ENCODE measurements at regions not wholly inside any gene's neighbourhood (a gene's known extent, or its start where the extent isn't known, plus 50 kb on each side); places are given as distances from the start of the nearest gene placed in this dataset.

DNA sequence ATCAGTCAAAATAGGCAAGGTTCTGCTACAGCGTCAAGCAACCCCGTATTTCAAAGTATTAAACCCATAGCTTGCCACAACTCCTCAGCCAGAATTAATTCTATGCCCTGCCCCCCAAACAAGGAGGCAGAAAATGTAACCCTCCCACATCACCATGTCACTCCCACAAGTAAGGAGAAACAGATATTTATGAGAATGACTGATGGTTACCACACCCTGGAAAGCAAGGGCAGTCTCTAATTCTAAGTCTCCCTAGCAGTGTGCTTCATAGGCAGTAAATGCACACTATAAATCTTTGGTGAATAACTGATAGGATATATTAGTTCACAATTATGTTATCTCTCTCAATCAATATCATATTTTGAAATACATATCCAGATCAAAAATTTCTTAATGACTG, 228.0 kb upstream of the SLC14A2 start:
- Histone ChIP-seq H3K4me1 (ENCODE audit: control insufficient read depth, extremely low read depth, insufficient read depth, low read length) (no peaks in the 10 kb centered on the region), H3K9me3 (replicated peaks; ENCODE audit: control insufficient read depth, insufficient read depth, low read length) (no peaks in the 10 kb centered on the region), H3K27ac (ENCODE audit: insufficient read depth, low read depth, low read length) (no peak overlapping the region), H3K79me2 (ENCODE audit: control insufficient read depth, insufficient read depth, low read length) (no peaks in the 10 kb centered on the region), H4K20me1 (replicated peaks; ENCODE audit: control insufficient read depth, extremely low read depth, insufficient read depth, low read length) (no peaks in the 10 kb centered on the region), H3K9me1 (replicated peaks; ENCODE audit: control insufficient read depth, extremely low read depth, insufficient read depth, low read length) (no peaks in the 10 kb centered on the region), H3K4me2 (ENCODE audit: insufficient read depth, low read length) (no peak overlapping the region), H3K36me3 (ENCODE audit: control insufficient read depth in 2 of 2, extremely low read depth in 1 of 2, insufficient read depth in 2 of 2, low read length in 2 of 2) (no peaks in the 10 kb centered on the region), H2AFZ (ENCODE audit: low read depth, low read length) (no peak overlapping the region), H3K27me3 (ENCODE audit: control insufficient read depth in 2 of 2, insufficient read depth in 2 of 2, low read length in 2 of 2) (no peaks in the 10 kb centered on the region), H3K9ac (replicated peaks; ENCODE audit: extremely low read depth, insufficient read depth, low read length) (no peak overlapping the region), H3K4me3 (replicated peaks in 1 of 3; ENCODE audit: insufficient read depth in 1 of 3, low read depth in 1 of 3, low read length in 3 of 3) (no peak overlapping the region)
- ChIA-PET POLR2A (no interaction called here), CTCF (no interaction called here)
- FAIRE-seq (no peak), DNase-seq (ENCODE audit: low read depth, low spot score) (no peak)
- TF ChIP-seq FOS (IDR thresholded peaks at IDR 0.05; ENCODE audit: borderline replicate concordance, insufficient read depth, low read length) (no peak), MYC (IDR thresholded peaks at IDR 0.05; ENCODE audit: low read depth, low read length) (no peak), POLR2AphosphoS5 (IDR thresholded peaks at IDR 0.05; ENCODE audit: insufficient read depth, low read depth, low read length) (no peak), EZH2 (IDR thresholded peaks at IDR 0.05; ENCODE audit: borderline replicate concordance, low read depth, low read length, severe bottlenecking) (no peak), GATA2 (IDR thresholded peaks at IDR 0.05; ENCODE audit: insufficient read depth, insufficient read length, low read depth, low read length) (no peak), POLR2A (IDR thresholded peaks at IDR 0.05; ENCODE audit: low read depth, low read length) (no peak)
- TF ChIP-seq, protein P1, sequence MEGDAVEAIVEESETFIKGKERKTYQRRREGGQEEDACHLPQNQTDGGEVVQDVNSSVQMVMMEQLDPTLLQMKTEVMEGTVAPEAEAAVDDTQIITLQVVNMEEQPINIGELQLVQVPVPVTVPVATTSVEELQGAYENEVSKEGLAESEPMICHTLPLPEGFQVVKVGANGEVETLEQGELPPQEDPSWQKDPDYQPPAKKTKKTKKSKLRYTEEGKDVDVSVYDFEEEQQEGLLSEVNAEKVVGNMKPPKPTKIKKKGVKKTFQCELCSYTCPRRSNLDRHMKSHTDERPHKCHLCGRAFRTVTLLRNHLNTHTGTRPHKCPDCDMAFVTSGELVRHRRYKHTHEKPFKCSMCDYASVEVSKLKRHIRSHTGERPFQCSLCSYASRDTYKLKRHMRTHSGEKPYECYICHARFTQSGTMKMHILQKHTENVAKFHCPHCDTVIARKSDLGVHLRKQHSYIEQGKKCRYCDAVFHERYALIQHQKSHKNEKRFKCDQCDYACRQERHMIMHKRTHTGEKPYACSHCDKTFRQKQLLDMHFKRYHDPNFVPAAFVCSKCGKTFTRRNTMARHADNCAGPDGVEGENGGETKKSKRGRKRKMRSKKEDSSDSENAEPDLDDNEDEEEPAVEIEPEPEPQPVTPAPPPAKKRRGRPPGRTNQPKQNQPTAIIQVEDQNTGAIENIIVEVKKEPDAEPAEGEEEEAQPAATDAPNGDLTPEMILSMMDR (IDR thresholded peaks at IDR 0.05; ENCODE audit: extremely low read depth in 1 of 2, insufficient read depth in 1 of 2, low read depth in 1 of 2, low read length in 2 of 2): no peak
- intact Hi-C loops (cut with micrococcal nuclease) (loop anchor here (10.0 kb wide), 1 partner anchor 112 kb away; no protein-coding TSS in a partner anchor), dilution Hi-C loops (cut with MboI; ENCODE audit: extremely low pct_ligation_motif_present, low sequenced_read_pairs) (no loop called here)
- no TSS peak for BruUV-seq (replicated peaks)

DNA sequence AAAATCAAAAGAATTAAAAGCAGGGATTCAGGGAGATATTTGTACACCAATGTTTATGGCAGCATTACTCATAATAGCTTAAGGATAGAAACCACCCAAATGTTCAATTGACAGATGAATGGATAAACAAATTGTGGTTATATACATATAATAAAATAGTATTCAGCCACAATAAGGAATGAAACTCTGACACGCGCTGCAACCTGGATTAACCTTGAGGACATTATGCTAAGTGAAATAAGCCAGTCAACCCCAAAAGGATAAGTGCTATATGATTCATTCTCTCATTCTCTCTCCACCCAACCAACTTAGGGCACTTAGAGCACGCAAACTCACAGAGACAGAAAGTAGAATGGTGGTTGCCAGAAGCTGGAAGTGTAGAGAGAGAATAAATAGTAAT, 216.8 kb upstream of the SLC14A2 start:
- BruUV-seq (replicated peaks): no TSS peak
- TF ChIP-seq, protein P1 (IDR thresholded peaks at IDR 0.05; ENCODE audit: extremely low read depth in 1 of 2, insufficient read depth in 1 of 2, low read depth in 1 of 2, low read length in 2 of 2): no peak
- TF ChIP-seq FOS (IDR thresholded peaks at IDR 0.05; ENCODE audit: borderline replicate concordance, insufficient read depth, low read length) (no peak), MYC (IDR thresholded peaks at IDR 0.05; ENCODE audit: low read depth, low read length) (no peak), POLR2AphosphoS5 (IDR thresholded peaks at IDR 0.05; ENCODE audit: insufficient read depth, low read depth, low read length) (no peak)
- TF ChIP-seq, protein P2, sequence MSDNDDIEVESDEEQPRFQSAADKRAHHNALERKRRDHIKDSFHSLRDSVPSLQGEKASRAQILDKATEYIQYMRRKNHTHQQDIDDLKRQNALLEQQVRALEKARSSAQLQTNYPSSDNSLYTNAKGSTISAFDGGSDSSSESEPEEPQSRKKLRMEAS (IDR thresholded peaks at IDR 0.05; ENCODE audit: insufficient read depth, insufficient read length): no peak
- no peaks in the 10 kb centered on the region for H3K9me3 ChIP-seq (replicated peaks; ENCODE audit: control insufficient read depth, insufficient read depth, low read length)
- no peak overlapping the region for H3K4me3 ChIP-seq (replicated peaks in 1 of 3; ENCODE audit: insufficient read depth in 1 of 3, low read depth in 1 of 3, low read length in 3 of 3)
- no peak overlapping the region for H2AFZ ChIP-seq (ENCODE audit: low read depth, low read length)
- no peaks in the 10 kb centered on the region for H3K36me3 ChIP-seq (ENCODE audit: control insufficient read depth in 2 of 2, extremely low read depth in 1 of 2, insufficient read depth in 2 of 2, low read length in 2 of 2)
- H3K27me3 ChIP-seq (ENCODE audit: control insufficient read depth in 2 of 2, insufficient read depth in 2 of 2, low read length in 2 of 2): no peaks in the 10 kb centered on the region
- intact Hi-C loops (cut with micrococcal nuclease) (no loop called here), dilution Hi-C loops (cut with MboI; ENCODE audit: extremely low pct_ligation_motif_present, low sequenced_read_pairs) (no loop called here)
- H3K9me1 ChIP-seq (replicated peaks; ENCODE audit: control insufficient read depth, extremely low read depth, insufficient read depth, low read length): no peaks in the 10 kb centered on the region
- no peaks in the 10 kb centered on the region for H3K79me2 ChIP-seq (ENCODE audit: control insufficient read depth, insufficient read depth, low read length)
- no peak overlapping the region for H3K27ac ChIP-seq (ENCODE audit: insufficient read depth, low read depth, low read length)
- H3K9ac ChIP-seq (replicated peaks; ENCODE audit: extremely low read depth, insufficient read depth, low read length): no peak overlapping the region
- no peak overlapping the region for H3K4me2 ChIP-seq (ENCODE audit: insufficient read depth, low read length)
- H4K20me1 ChIP-seq (replicated peaks; ENCODE audit: control insufficient read depth, extremely low read depth, insufficient read depth, low read length): no peaks in the 10 kb centered on the region
- FAIRE-seq (no peak), DNase-seq (ENCODE audit: low read depth, low spot score) (no peak)
- ChIA-PET POLR2A (no interaction called here), CTCF (no interaction called here)
- H3K4me1 ChIP-seq (ENCODE audit: control insufficient read depth, extremely low read depth, insufficient read depth, low read length): no peaks in the 10 kb centered on the region

Measured in endothelial cell of umbilical vein (primary cell).